ENCODE measurements at regions not wholly inside any gene's neighbourhood (a gene's known extent, or its start where the extent isn't known, plus 50 kb on each side); places are given as distances from the start of the nearest gene placed in this dataset.

DNA sequence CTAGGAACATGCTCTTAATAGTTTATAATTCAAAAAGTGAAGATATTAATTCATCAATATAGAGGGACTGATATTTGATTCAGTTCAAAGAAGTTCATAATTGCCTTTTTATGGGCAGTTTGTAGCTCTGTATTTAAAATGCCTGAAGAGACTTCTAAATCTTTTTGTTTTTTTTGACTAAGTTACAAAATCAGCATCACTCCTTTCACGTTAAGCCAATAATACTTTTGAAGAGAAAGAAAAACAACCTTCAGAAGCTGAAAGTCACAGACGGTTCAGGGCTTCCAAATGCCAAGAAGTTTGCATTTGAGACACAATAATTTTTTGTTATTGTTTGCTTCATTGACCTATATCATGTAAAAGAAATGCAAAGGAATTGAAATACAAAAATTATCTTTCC is 394.6 kb upstream of the NR2F2 start:
- TF ChIP-seq, protein P1, sequence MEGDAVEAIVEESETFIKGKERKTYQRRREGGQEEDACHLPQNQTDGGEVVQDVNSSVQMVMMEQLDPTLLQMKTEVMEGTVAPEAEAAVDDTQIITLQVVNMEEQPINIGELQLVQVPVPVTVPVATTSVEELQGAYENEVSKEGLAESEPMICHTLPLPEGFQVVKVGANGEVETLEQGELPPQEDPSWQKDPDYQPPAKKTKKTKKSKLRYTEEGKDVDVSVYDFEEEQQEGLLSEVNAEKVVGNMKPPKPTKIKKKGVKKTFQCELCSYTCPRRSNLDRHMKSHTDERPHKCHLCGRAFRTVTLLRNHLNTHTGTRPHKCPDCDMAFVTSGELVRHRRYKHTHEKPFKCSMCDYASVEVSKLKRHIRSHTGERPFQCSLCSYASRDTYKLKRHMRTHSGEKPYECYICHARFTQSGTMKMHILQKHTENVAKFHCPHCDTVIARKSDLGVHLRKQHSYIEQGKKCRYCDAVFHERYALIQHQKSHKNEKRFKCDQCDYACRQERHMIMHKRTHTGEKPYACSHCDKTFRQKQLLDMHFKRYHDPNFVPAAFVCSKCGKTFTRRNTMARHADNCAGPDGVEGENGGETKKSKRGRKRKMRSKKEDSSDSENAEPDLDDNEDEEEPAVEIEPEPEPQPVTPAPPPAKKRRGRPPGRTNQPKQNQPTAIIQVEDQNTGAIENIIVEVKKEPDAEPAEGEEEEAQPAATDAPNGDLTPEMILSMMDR (IDR thresholded peaks at IDR 0.05) = no peak
- no peak for TF ChIP-seq POLR2A (IDR thresholded peaks at IDR 0.05)

Data from uterus (tissue), 2 donors.